DND-41 (cell line): ENCODE measurements at regions not wholly inside any gene's neighbourhood (a gene's known extent, or its start where the extent isn't known, plus 50 kb on each side); places are given as distances from the start of the nearest gene placed in this dataset.
"Not testable (repeated sequence)": the region's sequence is repeated elsewhere in the genome, so short reads cannot be mapped to it uniquely, and the experiment has no call there.

Experiments used
- ATAC-seq: fragments of 200-7000 bp; cut with Tn5 transposase; 3 replicates; pipeline ENCODE4 v1.9.1; 2021; ENCODE audit warnings: low read depth; ENCODE audit not compliant: insufficient read depth
- DNase-seq: peaks from one replicate; pipeline ENCODE4 v3.0.0-alpha.2; 2020
- H2AFZ ChIP-seq: 2 replicates; pipeline ENCODE4 v1.6.0; 2012; ENCODE audit warnings: low read depth, low read length
- H3K27ac ChIP-seq: 2 replicates; pipeline ENCODE4 v1.5.1; 2012; ENCODE audit warnings: low read length, inconsistent platforms
- H3K27me3 ChIP-seq: fragments of 200-600 bp; sonication (generic); 2 replicates; pipeline ENCODE4 v1.6.0; 2012; ENCODE audit warnings: low read length, mild to moderate bottlenecking, inconsistent platforms; ENCODE audit not compliant: insufficient read depth, poor library complexity
- H3K36me3 ChIP-seq: 2 replicates; pipeline ENCODE4 v1.5.1; 2012; ENCODE audit warnings: low read length, inconsistent platforms; ENCODE audit not compliant: insufficient read depth
- H3K4me1 ChIP-seq: 2 replicates; pipeline ENCODE4 v1.5.1; 2012; ENCODE audit warnings: mild to moderate bottlenecking, low read length; ENCODE audit not compliant: insufficient read depth
- H3K4me2 ChIP-seq: 2 replicates; pipeline ENCODE4 v1.6.0; 2012; ENCODE audit warnings: mild to moderate bottlenecking, moderate library complexity, low read length, inconsistent platforms; ENCODE audit not compliant: insufficient read depth
- H3K4me3 ChIP-seq, 2 experiments: fragments of 200-600 bp in 1 of 2; shearing (Covaris generic) in 1 of 2; 2 replicates each; pipeline ENCODE4 v1.5.1; 2012 to 2016; ENCODE audit warnings: inconsistent platforms in 2 of 2, low read length in 2 of 2, mild to moderate bottlenecking in 2 of 2, low read depth in 1 of 2, moderate library complexity in 1 of 2
- H3K79me2 ChIP-seq: 2 replicates; pipeline ENCODE4 v1.6.0; 2012; ENCODE audit warnings: low read length, inconsistent platforms; ENCODE audit not compliant: insufficient read depth
- H3K9ac ChIP-seq: 2 replicates; pipeline ENCODE4 v1.6.0; 2012; ENCODE audit warnings: low read depth, mild to moderate bottlenecking, inconsistent platforms, low read length, moderate library complexity
- H3K9me3 ChIP-seq: 2 replicates; pipeline ENCODE4 v1.5.1; 2012; ENCODE audit warnings: low read length, moderate library complexity, mild to moderate bottlenecking, inconsistent platforms; ENCODE audit not compliant: insufficient read depth, severe bottlenecking
- H4K20me1 ChIP-seq: 2 replicates; pipeline ENCODE4 v1.6.0; 2012; ENCODE audit warnings: low read length; ENCODE audit not compliant: insufficient read depth
- EZH2 ChIP-seq: IDR thresholded peaks from 3 replicates; pipeline ENCODE4 v1.6.1; 2012; ENCODE audit warnings: borderline replicate concordance, low read depth, mild to moderate bottlenecking, moderate library complexity, low read length, inconsistent platforms; ENCODE audit not compliant: severe bottlenecking
- TF ChIP-seq, protein P1 (sequence below): IDR thresholded peaks from 2 replicates; pipeline ENCODE4 v1.5.1; 2012; ENCODE audit warnings: borderline replicate concordance, low read length, moderate library complexity, mild to moderate bottlenecking; ENCODE audit not compliant: poor library complexity, severe bottlenecking; ENCODE audit errors: extremely low read depth

GRCh38 chr21:35503671-35504070 lies 454.6 kb upstream of the RUNX1 start:
- H3K4me3 ChIP-seq, result peak overlapping the region in 1 of 2 experiments; percentile 44; a peak in 2 of 4 replicates
- peak; percentile 90 for DNase-seq
- peak overlapping the region; percentile 65 for H3K9ac ChIP-seq
- no peaks in the 10 kb centered on the region for H3K27me3 ChIP-seq
- peaks cover 84% of the 10 kb centered on the region for H3K4me1 ChIP-seq
- H3K27ac ChIP-seq, result peak overlapping the region; percentile 96
- no peaks in the 10 kb centered on the region for H3K79me2 ChIP-seq
- ATAC-seq, result peak; percentile 93
- peak overlapping the region; percentile 51; the same call in 1 of the 2 replicates for H2AFZ ChIP-seq
- no peaks in the 10 kb centered on the region for H4K20me1 ChIP-seq
- H3K4me2 ChIP-seq, result peak overlapping the region; percentile 57
- H3K9me3 ChIP-seq, result peaks cover 3% of the 10 kb centered on the region
- H3K36me3 ChIP-seq, result no peaks in the 10 kb centered on the region
- TF ChIP-seq EZH2, result no peak

DNA sequence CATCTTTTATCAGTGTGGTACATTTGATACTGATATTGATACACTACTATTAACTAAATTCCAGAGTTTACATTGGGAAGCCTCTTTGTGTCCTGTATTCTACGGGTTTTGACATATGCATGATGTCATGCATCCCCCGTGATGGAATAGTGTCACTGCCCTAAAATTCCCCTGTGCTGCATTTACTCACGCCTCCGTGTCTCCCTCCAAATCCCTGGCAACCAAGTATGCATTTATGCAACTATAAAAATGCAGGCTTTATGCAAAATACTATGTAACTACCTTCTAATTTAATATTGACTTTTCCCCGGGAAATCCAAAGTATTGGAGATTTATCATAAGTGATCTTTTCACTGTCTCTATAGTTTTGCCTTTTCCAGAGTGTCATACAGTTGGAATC lies 453.7 kb upstream of the RUNX1 start:
- Histone ChIP-seq H3K27ac (peak overlapping the region; percentile 96), H3K4me2 (peak overlapping the region; percentile 57), H3K27me3 (no peaks in the 10 kb centered on the region), H3K9me3 (peaks cover 3% of the 10 kb centered on the region), H3K4me3 (peak overlapping the region in 1 of 2 experiments; percentile 44; a peak in 1 of 4 replicates), H3K4me1 (peaks cover 75% of the 10 kb centered on the region), H3K36me3 (no peaks in the 10 kb centered on the region), H3K79me2 (no peaks in the 10 kb centered on the region), H3K9ac (peak overlapping the region; percentile 65), H2AFZ (peak overlapping the region; percentile 51; the same call in 1 of the 2 replicates), H4K20me1 (no peaks in the 10 kb centered on the region)
- ATAC-seq, result no peak
- TF ChIP-seq EZH2, result no peak
- TF ChIP-seq, protein P1, sequence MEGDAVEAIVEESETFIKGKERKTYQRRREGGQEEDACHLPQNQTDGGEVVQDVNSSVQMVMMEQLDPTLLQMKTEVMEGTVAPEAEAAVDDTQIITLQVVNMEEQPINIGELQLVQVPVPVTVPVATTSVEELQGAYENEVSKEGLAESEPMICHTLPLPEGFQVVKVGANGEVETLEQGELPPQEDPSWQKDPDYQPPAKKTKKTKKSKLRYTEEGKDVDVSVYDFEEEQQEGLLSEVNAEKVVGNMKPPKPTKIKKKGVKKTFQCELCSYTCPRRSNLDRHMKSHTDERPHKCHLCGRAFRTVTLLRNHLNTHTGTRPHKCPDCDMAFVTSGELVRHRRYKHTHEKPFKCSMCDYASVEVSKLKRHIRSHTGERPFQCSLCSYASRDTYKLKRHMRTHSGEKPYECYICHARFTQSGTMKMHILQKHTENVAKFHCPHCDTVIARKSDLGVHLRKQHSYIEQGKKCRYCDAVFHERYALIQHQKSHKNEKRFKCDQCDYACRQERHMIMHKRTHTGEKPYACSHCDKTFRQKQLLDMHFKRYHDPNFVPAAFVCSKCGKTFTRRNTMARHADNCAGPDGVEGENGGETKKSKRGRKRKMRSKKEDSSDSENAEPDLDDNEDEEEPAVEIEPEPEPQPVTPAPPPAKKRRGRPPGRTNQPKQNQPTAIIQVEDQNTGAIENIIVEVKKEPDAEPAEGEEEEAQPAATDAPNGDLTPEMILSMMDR, result no peak
- no peak for DNase-seq

DNA sequence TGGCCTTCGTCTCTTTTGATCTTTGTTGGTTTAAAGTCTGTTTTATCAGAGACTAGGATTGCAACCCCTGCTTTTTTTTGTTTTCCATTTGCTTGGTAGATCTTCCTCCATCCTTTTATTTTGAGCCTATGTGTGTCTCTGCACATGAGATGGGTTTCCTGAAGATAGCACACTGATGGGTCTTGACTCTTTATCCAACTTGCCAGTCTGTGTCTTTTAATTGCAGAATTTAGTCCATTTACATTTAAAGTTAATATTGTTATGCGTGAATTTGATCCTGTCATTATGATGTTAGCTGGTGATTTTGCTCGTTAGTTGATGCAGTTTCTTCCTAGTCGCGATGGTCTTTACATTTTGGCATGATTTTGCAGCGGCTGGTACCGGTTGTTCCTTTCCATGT lies 448.4 kb upstream of the RUNX1 start:
- H2AFZ ChIP-seq, H3K79me2 ChIP-seq, H3K27me3 ChIP-seq, H3K4me3 ChIP-seq, H3K36me3 ChIP-seq, H3K9ac ChIP-seq, H4K20me1 ChIP-seq, DNase-seq, ATAC-seq, H3K9me3 ChIP-seq, H3K4me2 ChIP-seq, H3K27ac ChIP-seq: not testable (repeated sequence)
- H3K4me1 ChIP-seq, result peaks cover 22% of the 10 kb centered on the region

- Histone ChIP-seq H3K79me2 (no peaks in the 10 kb centered on the region), H3K4me3 (no peak overlapping the region), H3K4me1 (no peaks in the 10 kb centered on the region; the same call in 1 of the 2 replicates), H3K36me3 (no peaks in the 10 kb centered on the region), H3K27ac (0 out of 2 replicates have a peak overlapping the region, but pooled peaks have one; percentile 31), H3K4me2 (no peak overlapping the region), H3K9ac (no peak overlapping the region), H4K20me1 (no peaks in the 10 kb centered on the region), H3K9me3 (no peaks in the 10 kb centered on the region), H2AFZ (no peak overlapping the region), H3K27me3 (no peaks in the 10 kb centered on the region)
- DNase-seq (no peak), ATAC-seq (no peak)
- TF ChIP-seq EZH2, result no peak
- TF ChIP-seq, protein P1, result no peak
Observed at GRCh38 chr21:35491920-35492678, 443.0 kb upstream of the RUNX1 start.
